Sciatic nerve (tissue), 2 donors: ENCODE measurements at regions not wholly inside any gene's neighbourhood (a gene's known extent, or its start where the extent isn't known, plus 50 kb on each side); places are given as distances from the start of the nearest gene placed in this dataset.
"Not testable (repeated sequence)": the region's sequence is repeated elsewhere in the genome, so short reads cannot be mapped to it uniquely, and the experiment has no call there.

Experiments
- ATAC-seq: fragments of 200-7000 bp; cut with Tn5 transposase; one replicate; pipeline ENCODE4 v1.9.1; 2020; ENCODE audit warnings: mild to moderate bottlenecking, moderate library complexity
- DNase-seq: peaks from one replicate; pipeline ENCODE4 v3.0.0-alpha.2; 2020; ENCODE audit warnings: low spot score
- intact Hi-C: fragments of 100-400 bp; cut with DNase I; formaldehyde crosslinking; loops from one replicate; pipeline ENCODE4 v1.14.2; 2022
- donor health status: DM: no; HTN: no; CAD: no.
- donor health status: DM: no; HTN: no; CAD: no.

DNA sequence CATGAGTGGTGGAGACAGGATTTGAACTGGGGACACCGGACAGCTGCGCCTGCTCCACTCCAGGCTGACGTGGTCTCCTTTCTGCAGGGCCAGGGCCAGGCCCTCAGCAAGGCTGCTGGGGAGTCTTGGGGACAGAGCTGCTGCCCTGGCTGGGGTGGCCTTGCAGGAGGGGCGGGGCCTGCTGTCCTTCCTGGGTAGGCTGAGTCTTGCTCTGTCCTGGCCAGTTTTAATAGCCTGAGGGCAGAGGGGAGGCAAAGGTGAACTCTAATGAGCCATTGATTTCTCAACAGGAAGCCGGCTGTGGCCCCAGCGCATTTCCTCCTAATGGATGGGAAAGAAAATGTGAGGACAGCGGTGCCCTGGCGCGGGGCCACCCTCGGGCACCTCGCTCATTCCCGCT is 428.4 kb upstream of the SULF2 start:
- ATAC-seq, DNase-seq, intact Hi-C loops: not testable (repeated sequence)

DNA sequence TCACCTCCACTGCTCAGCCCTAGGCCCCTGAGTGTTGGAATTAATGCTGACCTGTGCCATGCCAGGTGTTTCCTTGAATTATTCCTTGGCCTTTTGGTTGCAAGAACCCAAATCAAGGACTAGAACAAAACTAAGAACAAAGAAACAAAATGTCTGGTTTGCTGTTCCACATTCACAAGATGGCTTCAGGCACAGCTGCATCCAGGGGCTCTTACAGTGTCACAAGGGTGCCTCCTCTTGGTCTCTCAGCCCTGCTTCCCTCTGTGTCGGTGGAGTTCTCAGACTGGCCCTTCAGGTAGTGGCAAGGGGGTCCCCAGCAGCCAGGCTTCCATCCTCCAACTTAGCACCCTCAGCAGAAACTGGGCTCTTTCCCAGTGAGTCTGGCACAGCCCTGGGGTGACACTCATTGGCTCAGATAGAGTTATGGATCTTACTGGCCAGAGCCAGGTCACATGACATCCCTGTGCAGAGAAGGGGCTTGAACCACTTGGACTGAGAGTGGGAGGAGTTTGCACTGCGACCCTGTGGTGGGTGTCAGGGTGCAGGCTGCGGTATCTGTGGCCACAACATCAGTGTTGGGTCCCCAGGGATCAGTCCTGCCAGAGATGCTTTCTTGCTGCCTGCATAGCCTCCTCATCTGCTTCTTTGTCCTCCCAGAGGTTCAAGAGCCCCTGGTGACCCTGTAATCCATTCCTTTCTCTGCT is 427.7 kb upstream of the SULF2 start:
- DNase-seq (no peak), ATAC-seq (no peak)
- intact Hi-C loops, result no loop called here

DNA sequence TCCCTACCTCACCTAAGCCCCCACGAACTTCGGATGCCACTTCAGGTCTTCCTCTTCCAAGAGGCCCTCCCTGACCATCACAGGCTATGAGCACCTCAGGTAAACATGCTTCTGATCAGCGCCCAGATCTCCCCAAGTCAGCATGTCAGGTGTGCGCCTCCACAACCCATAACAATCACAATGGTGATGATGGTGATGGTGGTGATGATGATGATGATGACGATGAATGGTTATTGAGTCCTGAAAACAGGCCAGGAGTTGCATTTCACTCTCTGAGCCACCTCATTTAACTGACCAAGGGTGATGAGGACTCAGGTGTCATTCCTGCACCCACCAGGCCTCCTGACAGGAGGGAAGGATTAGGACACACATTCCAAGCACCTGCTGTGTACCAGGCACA is 426.6 kb upstream of the SULF2 start:
- intact Hi-C loops, result no loop called here
- no peak for DNase-seq
- no peak for ATAC-seq

DNA sequence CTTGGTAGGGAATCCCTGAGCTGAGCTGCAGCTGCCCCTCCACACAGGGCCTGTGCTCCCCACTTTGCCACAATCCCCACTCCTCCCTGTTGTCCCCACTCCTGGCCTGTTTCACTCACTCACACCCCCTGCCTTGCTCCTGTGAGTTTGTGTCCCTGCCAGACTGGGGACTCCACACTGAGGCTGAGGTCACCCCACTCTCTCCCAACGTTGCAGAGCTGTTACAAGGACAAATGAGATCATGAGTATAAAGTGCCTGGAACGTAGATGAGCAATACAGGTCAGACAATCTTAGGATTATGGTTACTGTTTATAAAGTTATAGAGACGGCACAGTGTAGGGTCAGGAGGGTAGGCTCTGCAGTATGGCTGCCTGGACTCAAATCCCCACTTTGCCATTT is 426.0 kb upstream of the SULF2 start:
- DNase-seq (no peak), ATAC-seq (no peak)
- intact Hi-C loops, result no loop called here

DNA sequence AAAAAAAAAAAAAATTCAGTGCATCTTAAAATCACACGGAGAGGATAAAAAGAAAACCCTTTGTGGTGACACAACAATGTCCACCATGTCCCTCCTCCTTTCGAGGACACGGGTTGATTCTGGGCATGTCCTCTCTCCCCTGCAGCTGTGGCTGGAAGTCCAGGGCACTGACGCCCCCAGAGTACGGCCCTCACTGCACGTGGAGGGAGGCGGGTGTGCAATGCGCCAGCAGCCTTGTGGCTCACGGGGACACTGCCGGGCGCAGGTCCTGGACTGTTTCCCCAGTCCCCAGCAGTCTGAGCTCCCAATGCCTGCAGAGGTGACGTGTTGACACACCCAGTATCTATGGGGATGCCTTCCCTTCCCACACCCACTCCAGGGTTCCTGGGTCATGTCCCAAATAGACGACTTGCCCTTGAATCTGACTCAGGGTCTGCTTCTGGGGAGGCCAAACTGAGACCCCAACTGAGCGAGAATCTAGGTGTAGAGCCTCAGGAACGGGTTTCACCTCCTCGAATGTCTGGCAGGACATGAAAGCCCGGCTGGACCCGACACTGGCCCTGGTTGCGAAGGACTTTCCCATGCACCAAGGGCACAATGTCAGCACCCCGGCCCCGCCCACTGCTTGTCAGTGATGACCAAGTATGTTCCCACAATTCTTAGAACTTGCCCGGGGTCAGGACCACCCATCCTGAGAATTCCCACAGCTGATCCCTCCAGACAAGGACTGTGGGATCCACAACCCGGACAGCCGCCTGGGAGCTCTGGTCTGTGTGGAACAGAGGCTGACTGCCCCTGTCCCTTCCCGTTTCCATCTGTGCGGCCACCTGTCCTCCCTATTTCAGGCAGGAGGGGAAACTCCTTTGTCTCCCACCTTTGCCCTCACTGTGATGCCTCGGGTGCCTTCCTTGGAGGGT is 425.1 kb upstream of the SULF2 start:
- ATAC-seq (no peak), DNase-seq (no peak)
- intact Hi-C loops, result no loop called here

DNA sequence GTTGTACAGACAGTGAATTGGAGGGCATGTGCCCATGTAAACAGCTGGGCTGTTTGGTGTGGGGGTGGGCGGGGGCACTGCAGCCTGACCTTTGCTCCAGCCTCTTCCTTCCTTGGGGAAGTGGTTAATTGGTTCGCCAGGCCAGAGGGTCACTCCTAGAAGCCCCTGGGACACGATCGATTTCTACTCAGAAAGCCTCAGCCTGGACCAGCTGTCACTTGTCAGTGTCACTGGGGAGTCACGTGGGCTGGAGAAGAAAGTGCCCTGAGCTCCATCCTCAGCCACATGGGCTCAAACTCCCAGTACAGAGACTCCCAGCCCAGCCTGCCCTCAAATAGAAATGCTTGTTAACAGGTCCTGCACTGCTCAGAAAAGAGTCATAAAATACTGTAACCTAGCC is 423.8 kb upstream of the SULF2 start:
- no peak for ATAC-seq
- intact Hi-C loops, result no loop called here
- DNase-seq, result no peak

DNA sequence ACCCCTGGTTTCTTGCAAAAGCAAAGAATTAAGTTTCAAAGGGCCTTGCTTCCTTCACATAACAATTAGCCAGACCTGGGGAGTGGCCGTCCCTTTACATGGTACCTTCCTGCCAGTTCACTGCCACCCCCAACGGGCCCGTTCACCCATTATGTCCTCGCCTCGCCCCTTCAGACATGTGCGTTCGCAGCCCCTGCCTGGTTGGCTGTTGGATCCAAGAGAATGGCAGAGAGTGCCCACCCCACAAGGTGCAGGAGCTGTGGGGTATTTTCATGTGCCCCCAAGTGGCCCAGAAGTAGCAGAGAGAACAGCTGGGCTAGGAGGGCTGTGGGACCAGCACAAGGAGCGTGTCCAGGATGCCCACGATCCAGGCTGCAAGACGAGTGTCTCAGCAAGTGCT is 422.9 kb upstream of the SULF2 start:
- DNase-seq (no peak), ATAC-seq (no peak)
- intact Hi-C loops, result no loop called here

DNA sequence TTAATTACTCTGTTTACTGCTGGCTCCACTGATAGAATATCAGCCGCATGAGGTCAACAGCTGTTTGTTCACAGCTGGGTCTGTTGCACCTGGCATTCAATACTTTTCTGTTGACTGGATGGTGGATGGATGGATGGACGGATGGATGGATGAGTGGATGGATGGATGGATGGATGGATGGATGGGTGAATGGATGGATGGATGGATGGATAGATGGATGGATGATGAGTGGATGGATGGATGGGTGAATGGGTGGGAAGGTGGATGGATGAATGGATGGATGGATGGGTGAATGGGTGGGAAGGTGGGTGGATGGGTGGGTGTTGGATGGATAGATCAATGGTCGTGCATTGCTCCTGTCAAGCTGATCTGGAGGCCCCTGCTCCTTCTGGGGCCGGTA is 422.2 kb upstream of the SULF2 start:
- ATAC-seq, result no peak
- intact Hi-C loops, result no loop called here
- no peak for DNase-seq

DNA sequence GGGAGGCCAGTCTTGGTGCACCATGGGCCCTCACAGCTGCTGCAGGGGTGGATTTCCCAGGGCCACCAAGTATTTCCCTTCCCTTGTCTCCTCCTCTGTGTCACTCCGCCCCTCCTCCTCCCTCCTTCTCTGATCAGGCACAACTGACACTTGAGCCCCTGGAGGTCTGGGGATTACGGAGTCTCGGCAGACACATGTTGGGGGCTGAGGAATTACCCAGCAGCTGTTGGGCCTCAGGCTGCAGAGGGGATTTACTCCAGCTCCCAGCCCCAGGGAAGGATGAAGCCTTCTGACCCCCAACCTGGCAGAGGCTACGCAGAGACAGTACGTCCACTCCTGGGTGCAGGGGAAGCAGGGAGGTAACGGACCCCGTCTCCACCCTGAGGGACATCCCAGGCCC is 420.5 kb upstream of the SULF2 start:
- DNase-seq (no peak), ATAC-seq (no peak)
- intact Hi-C loops, result no loop called here

DNA sequence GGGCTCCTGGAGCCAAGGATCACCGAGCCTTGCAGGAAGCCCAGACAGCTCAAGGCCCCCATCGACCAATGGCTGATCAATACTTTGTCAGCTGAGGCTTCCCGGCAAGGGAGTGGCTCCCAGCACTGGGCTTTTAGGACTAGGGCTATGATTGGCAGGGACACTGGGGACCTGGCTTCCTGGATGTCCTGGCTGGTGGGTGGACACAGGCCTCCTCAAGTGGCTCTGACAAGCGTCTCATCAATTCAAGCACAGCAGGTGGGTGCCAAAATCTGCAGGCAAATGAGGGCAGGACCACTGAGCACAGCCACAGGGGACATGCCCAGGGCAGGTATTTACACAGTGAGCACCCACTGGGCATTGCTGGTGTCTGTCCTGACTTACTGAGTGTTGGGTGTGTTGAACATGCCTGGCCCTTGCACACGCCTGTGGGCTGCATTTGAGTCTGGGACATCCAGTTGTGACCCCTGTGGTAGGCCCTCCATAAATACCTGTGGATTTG is 420.1 kb upstream of the SULF2 start:
- intact Hi-C loops, result no loop called here
- ATAC-seq (no peak), DNase-seq (no peak)

DNA sequence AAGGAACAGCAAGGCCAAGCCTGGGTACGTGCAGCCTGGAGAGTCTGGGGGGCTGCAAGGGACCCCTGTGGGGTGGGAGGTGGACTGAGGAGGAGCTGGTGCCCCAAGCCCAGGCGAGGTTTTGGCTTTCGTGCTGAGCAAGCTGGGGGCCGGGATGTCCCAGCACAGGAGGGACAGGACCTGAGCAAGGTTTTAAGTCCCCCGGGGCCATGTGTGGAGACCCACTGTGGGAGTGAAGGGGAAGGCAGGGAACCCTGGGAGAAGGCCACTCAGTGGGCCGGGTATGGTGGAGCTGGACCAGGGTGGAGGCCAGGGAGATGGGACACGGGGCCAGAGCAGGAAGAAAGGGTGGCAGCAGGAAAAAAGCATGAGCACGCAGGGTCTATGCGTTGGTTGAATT is 419.2 kb upstream of the SULF2 start:
- intact Hi-C loops, result no loop called here
- DNase-seq, result no peak
- ATAC-seq, result no peak

DNA sequence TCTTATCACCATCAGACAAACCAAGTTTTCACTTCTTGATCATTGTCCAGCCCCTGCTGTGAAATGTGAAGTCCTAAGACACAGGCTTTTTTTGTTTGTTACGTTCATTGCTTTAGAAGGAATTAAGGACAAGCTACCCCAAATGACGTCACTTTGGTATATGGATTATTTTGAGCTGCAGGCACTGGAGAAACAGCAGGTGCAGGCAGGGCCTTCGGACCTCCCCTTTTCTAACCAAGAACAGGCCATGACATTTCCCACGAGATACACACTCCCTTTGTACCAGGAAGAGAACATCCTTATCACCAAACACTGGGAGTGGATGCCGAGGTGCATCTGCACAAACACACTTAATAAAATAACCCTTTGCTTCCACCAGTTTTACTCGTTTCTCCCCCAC is 418.0 kb upstream of the SULF2 start:
- DNase-seq, result no peak
- no peak for ATAC-seq
- intact Hi-C loops, result no loop called here

DNA sequence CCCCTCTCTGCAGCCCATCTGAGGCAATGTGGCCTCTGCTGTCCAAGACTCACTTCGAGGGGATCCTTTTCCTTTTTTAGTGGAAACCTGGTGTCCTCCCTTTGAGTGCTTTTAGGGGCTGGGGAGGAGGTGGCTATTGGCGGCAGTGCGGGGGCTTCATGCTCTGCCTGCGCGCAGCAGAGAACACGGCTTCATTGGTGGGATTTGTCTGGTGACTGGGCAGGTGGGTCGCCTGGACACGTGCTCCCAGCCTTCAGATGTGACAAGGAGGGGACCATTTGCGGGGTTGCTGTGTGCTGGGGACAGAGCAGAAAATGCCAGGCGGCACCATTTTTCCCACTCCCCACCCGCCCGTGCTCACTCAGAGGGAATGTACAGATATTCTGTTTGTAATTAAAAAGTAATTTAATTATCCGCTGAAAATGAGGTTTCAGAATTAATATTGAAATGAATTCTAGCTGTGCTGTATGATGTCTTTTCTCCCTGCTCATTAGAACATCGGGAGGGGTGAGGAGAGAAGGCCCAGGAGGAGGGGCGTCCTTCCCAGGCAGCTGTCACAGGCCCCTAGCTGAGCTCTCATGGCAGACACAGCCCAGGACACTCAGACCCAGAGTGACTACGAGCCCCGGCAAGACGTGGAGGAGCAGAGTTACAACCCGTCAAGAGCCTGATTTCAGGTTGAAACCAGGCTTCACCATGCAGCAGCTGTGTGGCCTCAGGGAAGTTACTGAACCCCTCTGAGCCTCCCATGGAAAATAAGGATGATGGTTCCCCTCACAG is 417.2 kb upstream of the SULF2 start:
- DNase-seq, result no peak
- intact Hi-C loops, result no loop called here
- ATAC-seq, result no peak

DNA sequence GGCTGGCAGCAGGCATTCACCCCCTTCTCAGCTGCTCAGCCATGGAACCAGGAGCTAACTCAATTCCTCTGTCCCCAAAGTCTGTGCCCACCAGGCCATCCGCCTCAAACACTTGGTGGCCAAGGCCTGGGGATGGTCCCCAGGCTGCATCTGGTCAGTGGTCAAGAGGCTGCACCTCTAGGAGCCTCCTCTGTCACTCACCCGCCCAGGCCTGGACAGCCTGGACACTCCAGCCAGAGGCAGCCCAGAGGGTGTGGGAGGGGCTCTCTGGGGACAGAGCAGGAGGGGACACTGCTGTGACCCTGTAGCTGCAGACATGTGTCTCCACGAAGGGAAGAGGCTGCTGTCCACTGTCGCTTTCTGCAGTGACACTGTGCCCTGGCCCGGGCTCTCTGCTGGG is 416.6 kb upstream of the SULF2 start:
- ATAC-seq (no peak), DNase-seq (no peak)
- intact Hi-C loops, result no loop called here

DNA sequence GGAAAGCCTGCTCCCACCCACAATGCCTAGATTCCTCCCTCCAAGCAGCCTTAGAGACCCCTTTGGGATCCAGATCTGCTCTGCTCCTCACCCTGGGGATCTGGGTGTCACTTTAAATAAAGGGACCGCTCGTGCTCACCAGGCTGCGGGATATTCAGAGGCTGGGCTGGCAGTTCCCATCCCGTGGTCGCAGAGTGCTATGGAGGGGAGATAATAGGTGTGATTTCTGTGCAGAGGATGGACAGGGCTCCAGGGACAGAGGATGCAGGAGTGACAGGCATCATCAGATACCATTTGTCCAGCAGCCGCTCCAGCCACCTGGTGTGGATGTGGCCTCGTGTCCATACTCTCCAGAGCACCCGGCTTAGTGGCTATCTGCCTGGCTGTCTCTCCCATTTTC is 415.9 kb upstream of the SULF2 start:
- intact Hi-C loops, result no loop called here
- ATAC-seq (no peak), DNase-seq (no peak)

DNA sequence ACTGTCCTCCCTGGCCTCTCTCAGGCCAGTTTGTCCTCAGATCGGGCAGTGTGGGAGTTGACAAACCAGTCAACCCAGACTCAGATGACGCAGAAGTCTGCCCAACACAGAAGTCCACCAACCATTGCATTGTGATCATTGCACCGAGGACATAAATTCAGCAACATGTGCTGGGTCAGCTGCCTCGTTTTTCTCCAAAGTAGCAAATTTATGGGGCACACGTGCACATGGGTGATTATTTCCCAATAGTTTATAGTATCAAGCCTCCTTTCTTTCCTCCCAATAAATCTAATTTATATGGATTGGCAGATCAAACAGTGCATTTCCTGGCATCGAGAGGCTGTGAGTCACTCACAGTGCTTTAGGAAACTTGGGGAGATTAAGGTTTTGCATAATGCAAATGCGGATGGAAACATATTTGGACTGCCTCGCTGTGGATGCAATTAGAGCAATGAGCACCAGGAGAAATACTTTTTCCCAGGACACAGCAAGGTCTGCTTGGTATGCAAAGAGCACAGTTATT is 413.7 kb upstream of the SULF2 start:
- ATAC-seq (no peak), DNase-seq (no peak)
- intact Hi-C loops, result no loop called here

DNA sequence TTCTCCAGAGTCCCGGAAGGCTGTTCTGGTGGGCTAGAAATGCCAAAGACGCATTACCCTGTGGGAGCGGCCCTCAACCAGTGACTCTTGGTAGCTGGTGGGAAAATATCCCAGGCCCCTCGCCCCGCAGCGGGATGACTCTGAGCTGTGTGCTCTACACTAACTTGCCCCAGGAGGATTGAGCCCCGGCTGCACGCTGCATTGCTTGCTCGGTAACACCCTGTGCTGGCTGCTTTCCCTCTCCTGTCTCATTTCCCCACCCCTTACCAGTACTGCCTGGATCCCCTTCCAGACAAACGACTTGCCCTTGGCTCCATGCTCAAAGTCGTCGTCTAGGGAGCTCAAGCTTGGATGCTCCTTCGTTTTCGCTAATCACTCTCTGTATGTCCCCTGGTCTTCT is 411.8 kb upstream of the SULF2 start:
- DNase-seq (no peak), ATAC-seq (no peak)
- intact Hi-C loops, result no loop called here

DNA sequence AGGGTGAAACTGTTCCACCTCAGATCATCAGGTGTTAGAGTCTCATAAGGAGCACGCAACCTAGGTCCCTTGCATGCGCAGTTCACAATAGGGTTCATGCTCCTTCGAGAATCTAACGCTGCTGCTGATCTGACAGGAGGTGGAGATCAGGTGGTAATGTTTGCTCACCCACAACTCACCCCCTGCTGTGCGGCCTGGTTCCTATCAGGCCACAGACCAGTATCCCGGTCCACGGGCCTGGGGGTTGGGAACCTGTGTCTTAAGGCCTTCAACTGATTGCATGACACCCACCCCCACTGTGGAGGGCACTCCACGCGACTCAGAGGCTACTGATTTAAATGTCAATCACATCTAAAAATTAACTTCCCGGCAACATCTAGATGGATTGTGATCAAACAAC is 411.2 kb upstream of the SULF2 start:
- ATAC-seq, result no peak
- intact Hi-C loops, result no loop called here
- no peak for DNase-seq

DNA sequence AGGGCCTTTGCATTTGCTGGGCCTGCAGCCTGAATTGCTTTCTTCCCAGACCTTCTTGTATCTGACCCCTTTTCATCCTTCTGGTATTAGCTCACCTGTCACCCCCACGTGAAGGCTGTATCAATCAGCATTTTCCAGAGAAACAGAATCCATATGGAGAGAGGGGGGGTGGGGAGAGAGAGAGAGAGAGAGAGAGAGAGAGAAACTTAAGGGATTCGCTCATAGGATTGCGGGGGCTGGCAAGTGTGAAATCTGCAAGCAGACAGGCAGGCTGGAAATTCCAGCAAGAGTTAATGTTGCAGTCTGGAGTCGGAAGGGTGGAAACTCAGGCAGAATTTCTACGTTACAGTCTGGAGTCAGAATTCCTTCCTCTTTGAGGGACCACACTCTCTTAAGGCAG is 410.7 kb upstream of the SULF2 start:
- intact Hi-C loops, result no loop called here

More for the DNA sequence above, 410.7 kb upstream of the SULF2 start:
- no peak for DNase-seq
- no peak for ATAC-seq
